GM12892 (cell line): ENCODE measurements at regions not wholly inside any gene's neighbourhood (a gene's known extent, or its start where the extent isn't known, plus 50 kb on each side); places are given as distances from the start of the nearest gene placed in this dataset.

Source experiments
- POLR2A ChIP-seq: IDR thresholded peaks from 2 replicates; pipeline ENCODE4 v1.6.1; 2011; ENCODE audit warnings: low read depth, low read length, control low read depth
- POLR2AphosphoS5 ChIP-seq: IDR thresholded peaks from 2 replicates; pipeline ENCODE4 v1.6.1; 2011; ENCODE audit warnings: low read depth, low read length, control low read depth

GRCh38 chr4:131613824-131614216 is 1535.3 kb upstream of the PCDH10 start:
- no peak for TF ChIP-seq POLR2AphosphoS5
- TF ChIP-seq POLR2A = no peak
